Right atrium auricular region (tissue), 2 donors: ENCODE measurements at regions not wholly inside any gene's neighbourhood (a gene's known extent, or its start where the extent isn't known, plus 50 kb on each side); places are given as distances from the start of the nearest gene placed in this dataset.
"Not testable (repeated sequence)": the region's sequence is repeated elsewhere in the genome, so short reads cannot be mapped to it uniquely, and the experiment has no call there.

Experiments
- DNase-seq: peaks from one replicate; pipeline ENCODE4 v3.0.0-alpha.2; 2019; ENCODE audit warnings: low spot score
- H3K27ac ChIP-seq, 2 donors: fragments of 200-600 bp; sonication (generic); 1 replicate in 1 of 2; 2 replicates in 1 of 2; pipeline ENCODE4 v1.5.1; 2016 to 2019
- H3K27me3 ChIP-seq, 2 donors: fragments of 200-600 bp; sonication (generic); one replicate each; pipeline versions ENCODE4 v1.5.1 to v1.6.0; 2017 to 2019
- H3K36me3 ChIP-seq: fragments of 200-600 bp; sonication (generic); one replicate; pipeline ENCODE4 v1.5.1; 2016
- H3K4me1 ChIP-seq, 2 donors: fragments of 200-600 bp; sonication (generic); one replicate each; pipeline versions ENCODE4 v1.5.1 to v1.6.0; 2017 to 2019
- H3K4me3 ChIP-seq, 2 donors: fragments of 200-600 bp; sonication (generic); 1 replicate in 1 of 2; 2 replicates in 1 of 2; pipeline ENCODE4 v1.5.1; 2017 to 2019; ENCODE audit warnings: mild to moderate bottlenecking in 1 of 2, moderate library complexity in 1 of 2
- H3K9me3 ChIP-seq, 2 donors: fragments of 200-600 bp; sonication (generic); one replicate each; pipeline ENCODE4 v1.5.1; 2019
- CTCF ChIP-seq, 2 donors: fragments of 200-600 bp; sonication (generic); IDR thresholded peaks; one replicate each; pipeline ENCODE4 v1.5.1; 2019; ENCODE audit warnings: antibody characterized with exemption in 2 of 2

DNA sequence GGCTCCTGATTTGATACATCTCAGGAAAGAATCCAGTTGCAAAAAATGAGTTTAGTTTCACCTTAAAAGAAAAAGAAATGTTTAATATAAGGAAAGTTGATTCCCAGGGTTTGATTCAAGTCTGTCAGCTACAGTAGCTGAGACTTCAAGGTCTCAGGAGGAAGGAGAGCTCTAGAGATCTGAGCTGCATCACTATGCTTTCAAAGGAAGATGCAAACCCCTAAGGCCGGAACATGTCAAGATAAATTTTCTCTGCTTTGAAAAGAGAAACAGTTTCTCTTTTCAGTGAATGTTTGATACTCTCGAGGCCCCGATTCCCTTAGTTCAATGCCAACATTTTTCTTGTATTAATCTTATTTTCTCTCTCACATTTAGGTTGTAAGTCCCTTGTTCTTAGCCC, 128.6 kb downstream of the RGPD3 start:
- no peak overlapping the region for H3K4me3 ChIP-seq
- no peak overlapping the region for H3K27ac ChIP-seq
- H3K4me1 ChIP-seq = peaks cover 0 to 5% of the 10 kb centered on the region in 2 donors
- H3K27me3 ChIP-seq = no peaks in the 10 kb centered on the region
- DNase-seq = no peak
- no peaks in the 10 kb centered on the region for H3K36me3 ChIP-seq
- no peaks in the 10 kb centered on the region for H3K9me3 ChIP-seq
- no peak for TF ChIP-seq CTCF (IDR thresholded peaks at IDR 0.05)

GRCh38 chr2:106339132-106339531, 129.1 kb downstream of the RGPD3 start:
- no peaks in the 10 kb centered on the region for H3K27me3 ChIP-seq
- H3K4me3 ChIP-seq = no peak overlapping the region
- H3K9me3 ChIP-seq = no peaks in the 10 kb centered on the region
- TF ChIP-seq CTCF (IDR thresholded peaks at IDR 0.05) = no peak
- H3K27ac ChIP-seq = no peak overlapping the region
- peaks cover 0 to 10% of the 10 kb centered on the region in 2 donors for H3K4me1 ChIP-seq
- no peaks in the 10 kb centered on the region for H3K36me3 ChIP-seq
- no peak for DNase-seq

DNA sequence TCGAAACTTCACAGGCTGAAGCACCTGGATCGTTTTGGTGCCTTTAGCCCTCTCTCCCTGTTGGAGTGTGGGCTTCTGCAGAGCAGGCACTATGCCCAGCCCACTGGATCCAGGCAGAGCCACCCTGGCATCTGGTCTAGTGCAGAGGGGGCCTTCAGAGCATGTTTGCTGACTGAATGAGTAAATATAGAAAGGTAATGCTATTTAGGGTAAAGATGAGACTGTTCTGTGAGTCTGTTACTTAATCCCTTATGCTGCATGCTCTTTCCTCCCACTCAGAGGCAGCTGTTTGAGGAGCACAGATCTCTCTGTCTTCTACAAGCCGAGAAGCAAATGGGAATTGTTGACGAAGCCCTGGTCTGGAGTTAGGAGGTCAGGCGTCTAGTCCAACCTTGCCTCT, 130.2 kb downstream of the RGPD3 start:
- TF ChIP-seq CTCF (IDR thresholded peaks at IDR 0.05) = no peak
- H3K4me1 ChIP-seq = peaks cover 0 to 13% of the 10 kb centered on the region in 2 donors
- H3K9me3 ChIP-seq = no peaks in the 10 kb centered on the region
- no peak overlapping the region for H3K27ac ChIP-seq
- H3K36me3 ChIP-seq = no peaks in the 10 kb centered on the region
- no peak for DNase-seq
- no peaks in the 10 kb centered on the region for H3K27me3 ChIP-seq
- no peak overlapping the region for H3K4me3 ChIP-seq

GRCh38 chr2:106336737-106337136, 131.5 kb downstream of the RGPD3 start:
- peaks cover 0 to 13% of the 10 kb centered on the region in 2 donors for H3K4me1 ChIP-seq
- no peaks in the 10 kb centered on the region for H3K36me3 ChIP-seq
- no peaks in the 10 kb centered on the region for H3K9me3 ChIP-seq
- DNase-seq = no peak
- no peak for TF ChIP-seq CTCF (IDR thresholded peaks at IDR 0.05)
- H3K4me3 ChIP-seq = no peak overlapping the region
- no peak overlapping the region for H3K27ac ChIP-seq
- H3K27me3 ChIP-seq = no peaks in the 10 kb centered on the region

DNA sequence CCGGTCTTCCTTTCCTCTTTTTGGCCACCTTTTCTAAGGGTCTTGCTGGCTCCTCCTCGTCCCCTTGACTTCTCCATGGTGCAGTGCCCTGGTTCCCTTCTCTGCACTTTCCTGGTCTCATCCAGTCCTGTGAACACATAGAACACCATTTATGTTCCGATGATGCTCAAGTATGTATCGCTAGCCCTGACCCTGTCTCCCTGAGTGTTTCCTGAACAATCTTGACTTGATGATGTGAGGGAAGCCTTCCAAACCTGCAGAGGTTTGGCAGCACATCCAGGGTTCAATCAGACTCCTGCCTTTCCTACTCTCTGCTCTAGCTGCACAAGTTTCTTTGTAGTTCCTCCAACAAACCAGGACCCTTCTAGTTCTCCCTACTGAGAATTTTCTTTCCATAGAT, 132.1 kb downstream of the RGPD3 start:
- H3K27me3 ChIP-seq = no peaks in the 10 kb centered on the region
- no peaks in the 10 kb centered on the region for H3K36me3 ChIP-seq
- no peak overlapping the region for H3K4me3 ChIP-seq
- no peak overlapping the region for H3K27ac ChIP-seq
- H3K4me1 ChIP-seq = peaks cover 0 to 13% of the 10 kb centered on the region in 2 donors
- DNase-seq = no peak
- no peak for TF ChIP-seq CTCF (IDR thresholded peaks at IDR 0.05)
- H3K9me3 ChIP-seq = peaks cover 0 to 2% of the 10 kb centered on the region in 2 donors

DNA sequence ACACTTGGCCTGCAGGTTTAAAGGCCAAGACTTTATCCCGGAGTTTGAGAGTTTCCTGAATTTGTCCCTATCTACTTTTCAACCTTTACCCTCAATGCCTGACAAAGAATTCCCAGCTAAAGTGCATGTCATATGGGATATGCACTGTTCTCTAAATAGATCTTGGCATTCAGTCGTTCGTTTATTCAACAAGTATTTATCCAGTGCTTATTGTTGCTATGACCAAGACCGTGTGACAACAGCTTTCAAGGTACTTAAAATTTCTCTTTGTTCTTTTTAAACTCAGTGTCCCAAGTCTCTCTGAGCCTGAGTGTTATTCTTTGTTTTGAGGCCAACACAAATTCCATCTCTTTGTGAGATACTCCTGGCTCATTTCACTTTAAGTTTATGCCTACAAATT, 133.4 kb downstream of the RGPD3 start:
- Histone ChIP-seq H3K27me3 (no peaks in the 10 kb centered on the region), H3K9me3 (peaks cover 0 to 5% of the 10 kb centered on the region in 2 donors), H3K27ac (no peak overlapping the region), H3K4me1 (peaks cover 0 to 13% of the 10 kb centered on the region in 2 donors), H3K4me3 (no peak overlapping the region), H3K36me3 (no peaks in the 10 kb centered on the region)
- no peak for TF ChIP-seq CTCF (IDR thresholded peaks at IDR 0.05)
- DNase-seq = no peak

DNA sequence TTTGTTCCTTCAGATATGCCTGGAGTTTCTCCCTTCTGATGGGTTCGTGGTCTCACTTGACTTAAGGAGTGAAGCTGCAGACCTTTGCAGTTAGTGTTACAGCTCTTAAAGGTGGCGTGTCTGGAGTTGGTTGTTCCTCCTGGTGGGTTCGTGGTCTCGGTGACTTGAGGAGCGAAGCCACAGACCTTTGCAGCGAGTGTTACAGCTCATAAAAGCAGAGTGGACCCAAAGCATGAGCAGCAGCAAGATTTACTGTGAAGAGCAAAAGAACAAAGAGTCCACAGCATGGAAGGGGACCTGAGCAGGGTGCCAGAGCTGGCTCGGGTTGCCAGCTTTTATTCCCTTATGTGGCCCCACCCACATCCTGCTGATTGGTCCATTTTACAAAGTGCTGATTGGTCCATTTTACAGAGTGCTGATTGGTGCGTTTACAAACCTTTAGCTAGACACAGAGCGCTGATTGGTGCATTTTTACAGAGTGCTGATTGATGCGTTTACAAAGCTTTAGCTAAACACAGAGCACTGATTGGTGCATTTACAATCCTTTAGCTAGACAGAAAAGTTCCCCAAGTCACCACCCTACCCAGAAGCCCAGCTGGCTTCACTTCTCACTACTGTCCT, 134.8 kb downstream of the RGPD3 start:
- not testable (repeated sequence) for H3K27me3 ChIP-seq, H3K36me3 ChIP-seq, H3K27ac ChIP-seq, H3K4me3 ChIP-seq, DNase-seq, H3K9me3 ChIP-seq
- peaks cover 0 to 13% of the 10 kb centered on the region in 2 donors for H3K4me1 ChIP-seq
